ENCODE measurements at regions not wholly inside any gene's neighbourhood (a gene's known extent, or its start where the extent isn't known, plus 50 kb on each side); places are given as distances from the start of the nearest gene placed in this dataset.

DNA sequence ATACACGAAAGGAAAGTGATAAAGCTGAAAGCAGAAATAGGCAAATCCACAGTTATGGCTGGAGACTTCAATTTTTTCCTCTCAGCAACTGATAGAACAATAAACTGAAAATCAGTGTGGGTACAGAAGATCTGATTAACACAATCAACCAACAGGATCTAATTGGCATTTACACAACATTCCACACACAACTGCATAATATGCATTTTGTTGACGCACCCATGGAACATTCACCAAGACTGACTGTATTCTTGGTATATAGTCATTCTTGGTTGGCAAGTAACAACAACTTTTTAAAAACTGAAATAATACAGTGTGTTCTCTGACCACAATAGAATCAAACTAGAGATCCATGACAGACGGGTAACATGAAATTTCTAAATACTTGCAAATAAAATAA lies 218.7 kb upstream of the S1PR3 start:
- no peak overlapping the region for H2AFZ ChIP-seq (replicated peaks; ENCODE audit: low read length, poor library complexity)
- intact Hi-C loops (cut with micrococcal nuclease): loop anchor here (5.0 to 10.0 kb wide), 2 partner anchors 180 to 542 kb away; partner anchors contain the start of genes CKS2 and SECISBP2

More for the DNA sequence above, 218.7 kb upstream of the S1PR3 start:
- H3K4me2 ChIP-seq (ENCODE audit: low read depth, low read length): no peak overlapping the region
- H3K14ac ChIP-seq (replicated peaks; ENCODE audit: low read depth, low read length): peak overlapping the region; percentile 33; the same call in 1 of the 2 replicates
- peak overlapping the region; percentile 5 for H2BK5ac ChIP-seq (ENCODE audit: low read depth, low read length, poor library complexity, severe bottlenecking)
- no peak overlapping the region for H4K8ac ChIP-seq (ENCODE audit: low read depth in 2 of 2, low read length in 2 of 2)
- H2BK15ac ChIP-seq (ENCODE audit: low read depth, low read length): peak overlapping the region; percentile 67; the same call in 1 of the 3 replicates
- H3K36me3 ChIP-seq (ENCODE audit: control insufficient read depth, insufficient read depth, low read length): no peaks in the 10 kb centered on the region
- no peak overlapping the region for H3K4me3 ChIP-seq (ENCODE audit: insufficient read depth, low read depth, low read length)
- peaks cover 34% of the 10 kb centered on the region for H3K4me1 ChIP-seq (ENCODE audit: control insufficient read depth, insufficient read depth, low read length)
- no peak overlapping the region for H3K9ac ChIP-seq (ENCODE audit: low read depth, low read length)
- H2BK20ac ChIP-seq (ENCODE audit: low read depth, low read length): peak overlapping the region; percentile 78; the same call in 1 of the 2 replicates
- CTCF ChIA-PET: no interaction called here
- no CpG with 5 or more reads among the region's 3 CpGs for WGBS, 2 experiments (ENCODE audit: extremely low coverage in 2 of 2, insufficient read length in 1 of 2)
- H2AK5ac ChIP-seq (ENCODE audit: low read depth, low read length): peak overlapping the region; percentile 70; the same call in 1 of the 2 replicates
- no peaks in the 10 kb centered on the region for H3K9me3 ChIP-seq (ENCODE audit: control insufficient read depth, insufficient read depth, low read length)
- H3K79me1 ChIP-seq (ENCODE audit: low read depth in 1 of 2, low read length in 2 of 2): peaks cover 0 to 5% of the 10 kb centered on the region in 2 experiments; a peak in 1 of 4 replicates
- H4K20me1 ChIP-seq (ENCODE audit: insufficient read depth, low read length): no peaks in the 10 kb centered on the region
- dilution Hi-C loops (cut with HindIII; ENCODE audit: low sequenced_read_pairs, unreplicated experiment) (no loop called here), in situ Hi-C loops (cut with MboI; ENCODE audit: low sequenced_read_pairs) (loop anchor here (10.0 kb wide), 1 partner anchor 222 kb away; the partner anchor contains the start of gene S1PR3)
- ATAC-seq (ENCODE audit: low read depth) (no peak), DNase-seq (no peak)
- no peaks in the 10 kb centered on the region for H3K27me3 ChIP-seq (ENCODE audit: control insufficient read depth, insufficient read depth, low read length)
- H2BK120ac ChIP-seq (ENCODE audit: low read depth, low read length): 0 out of 2 replicates have a peak overlapping the region, but pooled peaks have one; percentile 11
- no TSS peak for BruUV-seq (replicated peaks)
- peak overlapping the region; percentile 73; the same call in 1 of the 2 replicates for H3K18ac ChIP-seq (ENCODE audit: low read depth, low read length)
- H3K23ac ChIP-seq (ENCODE audit: low read depth, low read length): no peak overlapping the region
- H2AK9ac ChIP-seq (replicated peaks; ENCODE audit: low read depth, low read length, poor library complexity): no peak overlapping the region
- no peak overlapping the region for H3K4ac ChIP-seq (ENCODE audit: low read depth, low read length)
- no peak overlapping the region; the same call in 1 of the 2 replicates for H4K91ac ChIP-seq (ENCODE audit: insufficient read depth, low read depth, low read length)
- no peak overlapping the region for H3K27ac ChIP-seq (ENCODE audit: insufficient read depth, low read length)
- TF ChIP-seq CEBPB (IDR thresholded peaks at IDR 0.05; ENCODE audit: low read depth, low read length) (no peak), FOS (IDR thresholded peaks at IDR 0.05; ENCODE audit: low read depth, low read length) (no peak), RFX5 (IDR thresholded peaks at IDR 0.05; ENCODE audit: low read depth, low read length) (no peak), NFE2L2 (IDR thresholded peaks at IDR 0.05; ENCODE audit: low read depth, low read length) (no peak)
- no peak overlapping the region for H4K5ac ChIP-seq (ENCODE audit: low read depth, low read length)
- POLR2A ChIA-PET (ENCODE audit: unreplicated experiment): no interaction called here
- H3K56ac ChIP-seq (ENCODE audit: extremely low read depth, insufficient read depth, low read length): no peak overlapping the region
- H3K9me1 ChIP-seq (ENCODE audit: insufficient read depth, low read length): peaks cover 22% of the 10 kb centered on the region

Data from IMR-90 (cell line).